DMS 273 (cell line): ENCODE measurements at regions not wholly inside any gene's neighbourhood (a gene's known extent, or its start where the extent isn't known, plus 50 kb on each side); places are given as distances from the start of the nearest gene placed in this dataset.

Experiments used
- DNase-seq: peaks from one replicate; lab custom pipeline; 2025; ENCODE audit not compliant: unreplicated experiment; lab: John Stamatoyannopoulos, UW

- no peak for DNase-seq
These were observed 183.0 kb upstream of the HAND2 start for GRCh38 chr4:173713026-173713425.

- no peak for DNase-seq
These were observed 177.8 kb upstream of the HAND2 start for GRCh38 chr4:173707658-173708419.

- no peak for DNase-seq
These were observed 174.2 kb upstream of the HAND2 start for GRCh38 chr4:173704201-173704600.

DNA sequence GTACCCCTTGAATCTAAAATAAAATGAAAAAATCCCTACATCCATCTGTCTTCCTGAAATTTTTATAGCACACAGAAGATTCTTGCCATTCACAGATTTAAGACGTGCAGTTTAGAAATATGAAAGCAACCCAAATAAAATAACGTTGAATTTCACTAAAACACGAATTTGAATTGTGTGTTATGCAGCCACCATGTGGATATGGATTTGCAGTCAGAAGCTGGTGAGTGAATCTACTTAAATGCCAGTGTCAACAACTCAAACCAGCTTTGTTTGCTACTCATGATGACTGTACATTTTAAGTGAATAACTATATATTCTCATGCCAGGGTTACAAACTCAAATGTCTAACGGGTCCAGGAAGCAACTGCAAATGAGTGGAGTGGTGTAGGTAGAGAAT is 173.0 kb upstream of the HAND2 start:
- no peak for DNase-seq

GRCh38 chr4:173700650-173701049 is 170.6 kb upstream of the HAND2 start:
- no peak for DNase-seq

DNA sequence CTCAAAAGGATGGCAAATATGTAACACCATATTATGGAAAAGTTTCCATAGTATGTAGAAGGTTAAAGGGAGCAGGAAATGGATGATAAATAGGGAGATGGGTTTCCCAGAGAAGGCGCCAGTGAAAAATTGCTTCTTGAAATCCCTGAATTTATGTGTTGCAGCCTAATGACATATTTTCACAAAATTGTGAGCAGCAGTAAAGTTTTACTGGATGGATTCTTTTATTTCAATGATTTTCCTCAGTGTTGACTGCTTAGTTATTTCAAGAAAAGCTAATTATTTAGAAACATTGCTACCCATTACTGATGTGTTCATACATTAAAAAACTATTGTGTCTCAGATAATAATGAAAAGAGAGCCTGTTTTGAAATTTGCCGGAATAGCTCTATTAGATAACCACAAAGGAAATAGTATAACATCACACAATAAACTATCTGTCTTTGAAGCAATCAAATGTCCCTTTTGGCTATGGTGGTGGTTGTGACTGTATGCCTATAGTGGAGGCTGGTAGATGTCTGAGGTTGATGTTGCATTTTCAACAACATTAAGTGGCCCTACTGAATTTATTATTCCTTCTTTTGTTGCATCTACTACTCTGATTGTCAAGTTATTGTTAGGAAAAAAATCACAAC is 169.9 kb upstream of the HAND2 start:
- DNase-seq, result no peak

- DNase-seq, result no peak
These were observed 168.7 kb upstream of the HAND2 start for GRCh38 chr4:173698557-173699262.

DNA sequence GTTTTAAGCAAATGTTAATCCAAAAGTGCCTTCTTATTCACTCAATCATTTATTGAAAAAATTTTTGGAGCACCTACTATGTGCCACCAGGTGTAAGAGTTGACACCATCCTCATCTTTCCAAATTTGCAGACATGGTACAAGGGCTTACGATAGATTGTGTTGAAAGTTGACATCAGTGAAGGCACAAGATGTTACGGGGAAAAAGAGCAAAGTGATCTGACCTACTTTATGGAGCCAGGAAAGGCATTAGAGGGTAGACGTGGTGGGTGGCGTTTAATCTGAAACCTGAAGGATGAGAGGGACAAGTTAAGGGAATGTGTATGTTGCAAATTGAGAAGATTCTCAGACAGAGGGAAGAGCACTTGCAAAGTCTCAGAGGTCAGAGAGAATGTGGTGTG is 167.8 kb upstream of the HAND2 start:
- no peak for DNase-seq

GRCh38 chr4:173696551-173696950 is 166.5 kb upstream of the HAND2 start:
- no peak for DNase-seq

- DNase-seq, result no peak
These were observed 166.0 kb upstream of the HAND2 start for GRCh38 chr4:173696011-173696410.

- DNase-seq, result no peak
These were observed 155.8 kb upstream of the HAND2 start for GRCh38 chr4:173685831-173686210.

DNA sequence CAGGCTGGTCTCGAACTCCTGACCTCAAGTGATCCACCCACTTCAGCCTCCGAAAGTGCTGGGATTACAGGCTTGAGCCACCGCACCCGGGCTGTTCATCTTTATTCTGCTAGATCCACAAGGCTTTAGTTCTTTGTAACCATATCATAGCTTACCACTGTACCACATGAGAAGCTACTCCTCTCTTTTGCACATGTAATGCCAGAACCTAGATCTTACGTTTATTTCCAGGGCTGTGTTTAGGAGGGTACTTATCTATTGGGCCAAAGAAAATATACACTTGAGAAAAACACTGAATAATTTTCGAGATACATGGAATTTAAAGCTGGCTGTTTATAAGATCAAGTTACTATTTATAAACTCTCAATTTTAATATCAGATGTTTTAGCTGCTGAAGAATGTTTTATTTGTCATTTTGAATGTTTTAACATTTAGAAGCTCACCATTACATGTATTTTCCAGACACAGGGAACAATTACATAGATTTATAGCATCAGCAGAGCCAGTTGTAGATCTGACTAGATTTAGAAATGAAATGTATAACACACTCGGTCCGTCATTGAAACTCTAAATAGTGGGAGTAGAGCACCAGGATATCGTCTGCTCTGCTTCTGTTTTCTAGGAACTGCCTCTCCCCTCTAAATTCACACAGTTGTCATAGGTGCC is 155.3 kb upstream of the HAND2 start:
- DNase-seq, result no peak

DNA sequence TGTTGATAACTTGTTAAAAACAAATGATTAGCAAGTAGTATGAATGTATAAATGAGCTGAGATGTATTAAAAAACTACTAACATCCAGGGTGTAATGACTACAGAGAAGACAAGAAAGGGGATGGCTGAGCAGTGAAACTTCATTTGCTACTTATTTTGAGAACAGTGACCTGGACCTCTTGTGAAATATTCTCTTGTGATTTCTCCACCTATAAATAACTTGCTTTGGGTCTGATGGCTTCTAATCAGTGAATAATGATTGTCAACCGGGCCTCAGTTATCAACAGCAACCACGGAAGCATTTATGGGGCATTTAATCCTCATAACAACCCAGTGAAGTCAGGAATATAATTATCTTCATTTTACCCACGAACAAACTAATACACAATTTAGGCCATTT is 154.2 kb upstream of the HAND2 start:
- no peak for DNase-seq

DNA sequence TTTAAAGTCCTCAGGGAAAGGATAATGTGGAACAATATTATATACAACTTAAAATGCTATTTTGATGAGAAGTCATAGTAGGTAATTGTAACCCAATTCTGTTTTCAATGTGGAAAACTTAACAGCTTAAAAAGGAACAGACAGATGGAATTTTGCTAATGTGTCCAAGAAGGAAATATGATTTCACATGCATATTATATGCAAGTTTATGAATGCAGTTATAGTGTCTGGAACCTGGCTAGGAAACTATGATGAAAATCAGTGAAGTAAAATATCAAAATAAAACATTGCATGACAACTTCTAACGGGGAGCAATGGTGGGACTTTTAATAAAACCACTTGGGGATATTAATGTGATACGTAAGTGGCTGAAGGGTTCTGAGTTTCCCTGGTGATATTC is 152.6 kb upstream of the HAND2 start:
- DNase-seq, result no peak

DNA sequence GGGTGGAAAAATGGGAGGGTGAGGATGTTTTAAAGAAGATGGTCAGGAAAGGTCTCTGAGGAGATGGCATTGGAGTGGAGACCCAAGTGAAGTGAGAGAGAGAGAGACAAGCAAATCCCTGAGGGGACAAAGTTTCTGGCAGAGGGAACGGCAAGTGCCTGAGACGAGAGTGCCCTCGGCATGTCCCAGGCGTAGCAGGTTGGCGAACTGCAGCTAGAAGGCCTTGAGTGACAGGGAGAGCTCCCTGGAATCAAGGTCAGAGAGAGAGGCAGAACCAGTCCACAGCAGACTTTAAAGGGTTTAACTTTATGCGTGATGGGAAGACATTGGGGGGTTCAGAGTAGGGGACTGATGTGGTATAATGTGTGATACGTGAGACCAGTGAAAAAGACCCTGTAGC is 150.2 kb upstream of the HAND2 start:
- no peak for DNase-seq

DNA sequence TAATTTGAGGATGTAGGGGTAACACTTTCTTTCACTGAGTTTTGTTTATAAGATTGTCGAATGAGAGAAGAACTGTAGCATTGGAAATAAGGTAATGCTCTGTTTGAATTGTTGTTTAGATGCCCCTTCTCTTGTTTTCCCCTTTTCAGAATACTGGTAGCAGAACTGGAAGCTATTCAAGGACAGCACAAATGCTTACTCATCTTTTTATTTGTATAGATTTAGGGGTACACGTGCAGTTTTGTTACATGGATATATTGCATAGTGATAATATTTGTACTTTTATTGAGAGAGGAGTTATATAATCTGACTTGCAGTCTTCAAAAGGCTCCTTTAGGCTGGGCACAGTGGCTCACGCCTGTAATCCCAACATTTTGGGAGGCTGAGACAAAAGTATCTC is 145.4 kb upstream of the HAND2 start:
- DNase-seq, result no peak

DNA sequence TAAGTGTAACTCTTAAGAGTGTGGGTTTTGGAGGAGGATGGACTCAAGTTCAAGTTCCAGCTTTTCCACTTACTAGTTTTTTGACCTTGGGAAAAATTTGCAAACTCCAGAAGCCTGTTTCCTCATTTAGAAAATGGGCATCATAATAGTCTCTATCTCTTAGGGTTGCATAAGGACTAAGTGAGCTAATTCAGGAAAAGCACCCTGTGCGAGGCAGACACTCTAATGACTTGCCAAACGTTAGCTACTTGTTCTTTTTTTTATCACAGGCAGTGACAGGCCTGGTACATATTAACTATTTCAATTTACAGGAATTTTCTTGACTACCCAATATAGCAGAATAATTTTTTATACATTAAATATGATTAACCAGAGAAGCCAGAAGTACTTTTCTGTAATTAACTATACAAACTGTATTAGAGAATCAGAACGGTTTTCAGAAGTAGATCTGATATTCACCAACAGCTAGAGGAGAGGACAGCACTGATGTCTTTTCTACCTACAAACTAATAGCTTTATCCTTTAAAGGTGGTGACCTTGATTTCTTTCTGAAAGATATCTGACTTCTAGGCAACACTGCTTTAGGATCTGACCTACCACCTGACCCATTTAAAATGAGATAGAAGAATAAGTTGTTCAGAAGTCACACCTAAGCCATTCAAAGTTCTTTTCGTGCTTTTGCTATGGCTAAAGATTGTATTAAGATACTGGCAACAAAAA is 139.6 kb upstream of the HAND2 start:
- no peak for DNase-seq

GRCh38 chr4:173661001-173661400 is 131.0 kb upstream of the HAND2 start:
- DNase-seq, result no peak

GRCh38 chr4:173656898-173657297 is 126.9 kb upstream of the HAND2 start:
- DNase-seq, result no peak

GRCh38 chr4:173652283-173652931 is 122.4 kb upstream of the HAND2 start:
- DNase-seq, result no peak
